ENCODE measurements at regions not wholly inside any gene's neighbourhood (a gene's known extent, or its start where the extent isn't known, plus 50 kb on each side); places are given as distances from the start of the nearest gene placed in this dataset.

GRCh38 chr6:22017766-22018165 is 279.1 kb downstream of the PRL start:
- Histone ChIP-seq H3K4me3 (ENCODE audit: low read depth, low read length, poor library complexity, severe bottlenecking) (no peak overlapping the region), H3K27me3 (ENCODE audit: insufficient read depth, low read length) (no peaks in the 10 kb centered on the region), H3K79me2 (ENCODE audit: insufficient read depth, low read length) (no peaks in the 10 kb centered on the region), H3F3A (ENCODE audit: insufficient read depth, low read length) (no peaks in the 10 kb centered on the region), H3K9me3 (ENCODE audit: low read length) (no peaks in the 10 kb centered on the region), H3K27ac (ENCODE audit: low read depth, low read length, poor library complexity, severe bottlenecking) (no peak overlapping the region), H4K20me1 (ENCODE audit: insufficient read depth, low read length) (no peaks in the 10 kb centered on the region), H3K9me2 (ENCODE audit: low read depth, low read length) (no peaks in the 10 kb centered on the region), H3K4me2 (ENCODE audit: low read length) (no peak overlapping the region), H2AFZ (ENCODE audit: low read length) (no peak overlapping the region), H3K4me1 (ENCODE audit: insufficient read depth, low read length, severe bottlenecking) (peaks cover 5% of the 10 kb centered on the region), H3K36me3 (ENCODE audit: insufficient read depth, low read length) (no peaks in the 10 kb centered on the region), H3K9ac (ENCODE audit: low read length) (no peak overlapping the region)
- TF ChIP-seq CTCF (IDR thresholded peaks at IDR 0.05; ENCODE audit: low read length): no peak
- TF ChIP-seq EZH2 (IDR thresholded peaks at IDR 0.05; ENCODE audit: borderline replicate concordance, low read length): no peak

GRCh38 chr6:22019857-22020256 is 277.0 kb downstream of the PRL start:
- Histone ChIP-seq H3F3A (ENCODE audit: insufficient read depth, low read length) (no peaks in the 10 kb centered on the region), H3K27me3 (ENCODE audit: insufficient read depth, low read length) (no peaks in the 10 kb centered on the region), H3K9me3 (ENCODE audit: low read length) (no peaks in the 10 kb centered on the region), H4K20me1 (ENCODE audit: insufficient read depth, low read length) (no peaks in the 10 kb centered on the region), H3K79me2 (ENCODE audit: insufficient read depth, low read length) (no peaks in the 10 kb centered on the region), H3K4me3 (ENCODE audit: low read depth, low read length, poor library complexity, severe bottlenecking) (no peak overlapping the region), H3K36me3 (ENCODE audit: insufficient read depth, low read length) (no peaks in the 10 kb centered on the region), H3K4me2 (ENCODE audit: low read length) (no peak overlapping the region), H3K4me1 (ENCODE audit: insufficient read depth, low read length, severe bottlenecking) (peaks cover 14% of the 10 kb centered on the region), H3K9ac (ENCODE audit: low read length) (no peak overlapping the region), H3K27ac (ENCODE audit: low read depth, low read length, poor library complexity, severe bottlenecking) (no peak overlapping the region), H3K9me2 (ENCODE audit: low read depth, low read length) (no peaks in the 10 kb centered on the region), H2AFZ (ENCODE audit: low read length) (no peak overlapping the region)
- no peak for TF ChIP-seq CTCF (IDR thresholded peaks at IDR 0.05; ENCODE audit: low read length)

- H2AFZ ChIP-seq (ENCODE audit: low read length): no peak overlapping the region
- H3K79me2 ChIP-seq (ENCODE audit: insufficient read depth, low read length): no peaks in the 10 kb centered on the region
- H3K4me1 ChIP-seq (ENCODE audit: insufficient read depth, low read length, severe bottlenecking): peaks cover 20% of the 10 kb centered on the region
- no peaks in the 10 kb centered on the region for H3F3A ChIP-seq (ENCODE audit: insufficient read depth, low read length)
- H3K9me3 ChIP-seq (ENCODE audit: low read length): no peaks in the 10 kb centered on the region
- no peak overlapping the region for H3K4me3 ChIP-seq (ENCODE audit: low read depth, low read length, poor library complexity, severe bottlenecking)
- H3K9ac ChIP-seq (ENCODE audit: low read length): no peak overlapping the region
- no peaks in the 10 kb centered on the region for H3K36me3 ChIP-seq (ENCODE audit: insufficient read depth, low read length)
- no peaks in the 10 kb centered on the region for H3K27me3 ChIP-seq (ENCODE audit: insufficient read depth, low read length)
- no peaks in the 10 kb centered on the region for H3K9me2 ChIP-seq (ENCODE audit: low read depth, low read length)
- no peak overlapping the region for H3K27ac ChIP-seq (ENCODE audit: low read depth, low read length, poor library complexity, severe bottlenecking)
- H4K20me1 ChIP-seq (ENCODE audit: insufficient read depth, low read length): no peaks in the 10 kb centered on the region
- TF ChIP-seq CTCF (IDR thresholded peaks at IDR 0.05; ENCODE audit: low read length) (no peak), EZH2 (IDR thresholded peaks at IDR 0.05; ENCODE audit: borderline replicate concordance, low read length) (no peak)
- no peak overlapping the region for H3K4me2 ChIP-seq (ENCODE audit: low read length)
Observed at GRCh38 chr6:22020299-22021003, 276.4 kb downstream of the PRL start.

Measured in OCI-LY1 (cell line).